ENCODE measurements at regions not wholly inside any gene's neighbourhood (a gene's known extent, or its start where the extent isn't known, plus 50 kb on each side); places are given as distances from the start of the nearest gene placed in this dataset.

DNA sequence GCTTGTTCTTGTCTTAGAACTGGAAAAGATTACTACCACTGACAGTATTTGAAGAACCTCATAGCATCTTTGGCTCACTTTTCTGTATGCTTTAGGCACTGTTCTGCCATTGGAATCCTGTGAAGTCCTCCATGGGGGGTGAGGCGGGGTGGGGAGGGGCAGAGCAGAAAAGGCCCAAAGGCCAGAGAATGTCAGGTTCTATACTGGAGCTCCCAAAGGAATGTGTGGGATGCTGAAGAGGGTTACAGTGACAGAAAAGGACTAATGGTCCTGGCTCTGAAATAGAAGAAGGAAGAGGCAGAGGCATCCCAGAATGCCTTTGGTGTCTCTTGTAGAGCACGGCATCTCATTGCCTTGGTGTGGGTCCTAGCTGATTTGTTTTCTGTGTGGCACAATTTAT is 141.9 kb downstream of the HAUS1 start:
- peaks cover 40% of the 10 kb centered on the region for H3K4me1 Mint-ChIP-seq (ENCODE audit: low read depth, unreplicated experiment)
- peaks cover 19% of the 10 kb centered on the region for H4K20me1 ChIP-seq (ENCODE audit: insufficient read depth, low read length)
- H3K9me3 Mint-ChIP-seq (ENCODE audit: unreplicated experiment), result no peaks in the 10 kb centered on the region
- FAIRE-seq, result no peak
- H3K79me2 ChIP-seq (ENCODE audit: insufficient read depth, low read length), result peaks cover 51% of the 10 kb centered on the region
- no peaks in the 10 kb centered on the region for H3K36me3 ChIP-seq (ENCODE audit: insufficient read depth, low read length)
- H3K27ac ChIP-seq (ENCODE audit: low read depth, low read length), result no peak overlapping the region
- H3K4me3 ChIP-seq (ENCODE audit: insufficient read depth, low read depth, low read length), result no peak overlapping the region
- H3K4me2 ChIP-seq (ENCODE audit: low read length), result no peak overlapping the region
- no peak for DNase-seq (ENCODE audit: low read depth)
- H3K4me3 Mint-ChIP-seq (ENCODE audit: unreplicated experiment), result no peak overlapping the region
- H3K27me3 Mint-ChIP-seq (ENCODE audit: low read depth, unreplicated experiment), result no peaks in the 10 kb centered on the region
- H3K9ac ChIP-seq (ENCODE audit: low read length), result no peak overlapping the region
- peaks cover 14% of the 10 kb centered on the region for H3K4me1 ChIP-seq (ENCODE audit: insufficient read depth, low read length)
- H3K27me3 ChIP-seq (ENCODE audit: insufficient read depth, low read length), result no peaks in the 10 kb centered on the region
- TF ChIP-seq CTCF (IDR thresholded peaks at IDR 0.05; ENCODE audit: insufficient read depth, low read depth, low read length), result no peak
- no peaks in the 10 kb centered on the region for H3K9me3 ChIP-seq (ENCODE audit: insufficient read depth, low read depth, low read length)
- H2AFZ ChIP-seq (ENCODE audit: low read depth, low read length), result no peak overlapping the region
- no peaks in the 10 kb centered on the region for H3K36me3 Mint-ChIP-seq (ENCODE audit: low read depth, unreplicated experiment)
- peak overlapping the region; percentile 53 for H3K27ac Mint-ChIP-seq (ENCODE audit: unreplicated experiment)

DNA sequence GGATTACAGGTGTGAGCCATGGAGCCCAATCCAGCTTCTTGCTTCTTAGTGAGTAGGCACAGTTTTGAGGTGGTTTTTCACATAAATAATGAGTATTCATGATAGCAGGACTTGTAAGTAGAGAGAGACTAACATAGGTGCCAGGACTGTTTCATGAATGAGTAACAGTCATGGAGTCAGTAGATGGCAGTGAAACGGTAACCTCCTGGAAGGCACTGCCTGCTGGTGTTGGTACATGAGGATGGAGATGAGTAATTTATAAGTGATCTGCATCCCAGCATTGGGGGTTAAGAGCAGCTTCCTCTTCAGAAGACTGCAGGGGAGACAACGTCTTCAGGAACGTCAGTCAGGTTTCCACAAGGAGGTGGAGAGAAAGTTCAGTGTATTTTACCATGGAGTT is 143.8 kb downstream of the HAUS1 start:
- H3K27ac Mint-ChIP-seq (ENCODE audit: unreplicated experiment), result no peak overlapping the region
- no peak overlapping the region for H3K4me3 Mint-ChIP-seq (ENCODE audit: unreplicated experiment)
- no peaks in the 10 kb centered on the region for H3K27me3 Mint-ChIP-seq (ENCODE audit: low read depth, unreplicated experiment)
- H3K9ac ChIP-seq (ENCODE audit: low read length), result no peak overlapping the region
- no peak overlapping the region for H3K27ac ChIP-seq (ENCODE audit: low read depth, low read length)
- FAIRE-seq, result no peak
- H3K4me1 Mint-ChIP-seq (ENCODE audit: low read depth, unreplicated experiment), result peaks cover 45% of the 10 kb centered on the region
- H3K4me1 ChIP-seq (ENCODE audit: insufficient read depth, low read length), result peaks cover 18% of the 10 kb centered on the region
- H3K4me3 ChIP-seq (ENCODE audit: insufficient read depth, low read depth, low read length), result no peak overlapping the region
- H3K4me2 ChIP-seq (ENCODE audit: low read length), result no peak overlapping the region
- peaks cover 60% of the 10 kb centered on the region for H3K79me2 ChIP-seq (ENCODE audit: insufficient read depth, low read length)
- H3K27me3 ChIP-seq (ENCODE audit: insufficient read depth, low read length), result no peaks in the 10 kb centered on the region
- H2AFZ ChIP-seq (ENCODE audit: low read depth, low read length), result no peak overlapping the region
- H3K9me3 ChIP-seq (ENCODE audit: insufficient read depth, low read depth, low read length), result no peaks in the 10 kb centered on the region
- no peak for DNase-seq (ENCODE audit: low read depth)
- H3K36me3 Mint-ChIP-seq (ENCODE audit: low read depth, unreplicated experiment), result no peaks in the 10 kb centered on the region
- TF ChIP-seq EZH2 (IDR thresholded peaks at IDR 0.05; ENCODE audit: insufficient read depth, low read length) (no peak), CTCF (IDR thresholded peaks at IDR 0.05; ENCODE audit: insufficient read depth, low read depth, low read length) (no peak)
- peaks cover 19% of the 10 kb centered on the region for H4K20me1 ChIP-seq (ENCODE audit: insufficient read depth, low read length)
- H3K9me3 Mint-ChIP-seq (ENCODE audit: unreplicated experiment), result no peaks in the 10 kb centered on the region
- no peaks in the 10 kb centered on the region for H3K36me3 ChIP-seq (ENCODE audit: insufficient read depth, low read length)

- H3K4me1 ChIP-seq (ENCODE audit: insufficient read depth, low read length), result peaks cover 25% of the 10 kb centered on the region
- peak overlapping the region; percentile 45 for H3K9ac ChIP-seq (ENCODE audit: low read length)
- peak overlapping the region; percentile 76 for H3K4me2 ChIP-seq (ENCODE audit: low read length)
- peak overlapping the region; percentile 17 for H3K4me3 Mint-ChIP-seq (ENCODE audit: unreplicated experiment)
- peak; percentile 90 for DNase-seq (ENCODE audit: low read depth)
- peaks cover 14% of the 10 kb centered on the region for H4K20me1 ChIP-seq (ENCODE audit: insufficient read depth, low read length)
- H3K27ac ChIP-seq (ENCODE audit: low read depth, low read length), result peak overlapping the region; percentile 59
- H3K27ac Mint-ChIP-seq (ENCODE audit: unreplicated experiment), result peak overlapping the region; percentile 89
- no peak overlapping the region for H2AFZ ChIP-seq (ENCODE audit: low read depth, low read length)
- peaks cover 60% of the 10 kb centered on the region for H3K4me1 Mint-ChIP-seq (ENCODE audit: low read depth, unreplicated experiment)
- peaks cover 45% of the 10 kb centered on the region for H3K79me2 ChIP-seq (ENCODE audit: insufficient read depth, low read length)
- H3K9me3 ChIP-seq (ENCODE audit: insufficient read depth, low read depth, low read length), result no peaks in the 10 kb centered on the region
- no peaks in the 10 kb centered on the region for H3K9me3 Mint-ChIP-seq (ENCODE audit: unreplicated experiment)
- no peak overlapping the region for H3K4me3 ChIP-seq (ENCODE audit: insufficient read depth, low read depth, low read length)
- H3K27me3 Mint-ChIP-seq (ENCODE audit: low read depth, unreplicated experiment), result no peaks in the 10 kb centered on the region
- no peak for TF ChIP-seq EZH2 (IDR thresholded peaks at IDR 0.05; ENCODE audit: insufficient read depth, low read length)
- no peak for TF ChIP-seq CTCF (IDR thresholded peaks at IDR 0.05; ENCODE audit: insufficient read depth, low read depth, low read length)
- H3K27me3 ChIP-seq (ENCODE audit: insufficient read depth, low read length), result no peaks in the 10 kb centered on the region
- FAIRE-seq, result peak; percentile 97
- peaks cover 4% of the 10 kb centered on the region for H3K36me3 ChIP-seq (ENCODE audit: insufficient read depth, low read length)
- H3K36me3 Mint-ChIP-seq (ENCODE audit: low read depth, unreplicated experiment), result no peaks in the 10 kb centered on the region
Observed at GRCh38 chr18:46250084-46250811, 146.1 kb downstream of the HAUS1 start.

Measured in astrocyte (in vitro differentiated cells and primary cell).